H1 (cell line): ENCODE measurements at regions not wholly inside any gene's neighbourhood (a gene's known extent, or its start where the extent isn't known, plus 50 kb on each side); places are given as distances from the start of the nearest gene placed in this dataset.

Experiments
- CTCF ChIA-PET: fragments of 300-600 bp; sonication (Branson Sonifier 250); formaldehyde crosslinking; loops from one replicate; lab custom pipeline; 2021; ENCODE audit not compliant: partially characterized antibody; lab: Charles Lee
- POLR2A ChIA-PET: fragments of 300-600 bp; sonication (Branson Sonifier 250); formaldehyde crosslinking; loops from one replicate; lab custom pipeline; 2021; ENCODE audit warnings: inconsistent platforms; ENCODE audit not compliant: partially characterized antibody; lab: Charles Lee
- DNase-seq, 2 experiments: peaks; one replicate each; pipeline versions ENCODE4 v3.0.0 to v3.0.0-alpha.2; 2010 to 2022; ENCODE audit warnings: low spot score in 2 of 2, low read depth in 1 of 2, mixed read lengths in 1 of 2
- FAIRE-seq: peaks from 2 replicates; lab custom pipeline; 2011; peaks lifted over from hg19 to GRCh38; lab: Jason Lieb, UNC
- H2AFZ ChIP-seq: 2 replicates; pipeline ENCODE4 v1.8.1; 2012; ENCODE audit warnings: low read length, inconsistent platforms
- H2AK5ac ChIP-seq: 2 replicates; pipeline ENCODE4 v1.6.1; 2013; ENCODE audit warnings: low read depth, low read length
- H2BK120ac ChIP-seq: replicated peaks from 2 replicates; pipeline ENCODE3; 2013; ENCODE audit warnings: low read depth, low read length, inconsistent platforms
- H2BK12ac ChIP-seq: 2 replicates; pipeline ENCODE4 v1.6.1; 2013; ENCODE audit warnings: low read depth, low read length
- H2BK15ac ChIP-seq: 2 replicates; pipeline ENCODE4 v1.6.1; 2013; ENCODE audit warnings: low read length
- H2BK20ac ChIP-seq: 2 replicates; pipeline ENCODE4 v1.6.1; 2013; ENCODE audit warnings: low read length
- H2BK5ac ChIP-seq: 2 replicates; pipeline ENCODE4 v1.6.1; 2013; ENCODE audit warnings: low read depth, low read length
- H3K14ac ChIP-seq: 2 replicates; pipeline ENCODE4 v1.6.1; 2013; ENCODE audit warnings: inconsistent platforms; ENCODE audit not compliant: insufficient read length
- H3K18ac ChIP-seq: 2 replicates; pipeline ENCODE4 v1.6.1; 2013; ENCODE audit warnings: low read length; ENCODE audit errors: extremely low read depth
- H3K23ac ChIP-seq: 2 replicates; pipeline ENCODE4 v1.6.1; 2013; ENCODE audit warnings: inconsistent platforms; ENCODE audit not compliant: insufficient read length
- H3K23me2 ChIP-seq: 2 replicates; pipeline ENCODE4 v1.6.1; 2013; ENCODE audit warnings: low read depth, low read length
- H3K27ac ChIP-seq: 2 replicates; pipeline ENCODE4 v1.6.1; 2011; ENCODE audit warnings: low read depth, low read length, inconsistent platforms
- H3K27me3 ChIP-seq, 4 experiments: replicated peaks in 1 of 4; 1 replicate in 1 of 4; 2 replicates in 3 of 4; pipeline versions ENCODE4 v1.6.1 to v1.8.1; 2011 to 2013; ENCODE audit warnings: low read length in 3 of 4, mild to moderate bottlenecking in 3 of 4, inconsistent platforms in 2 of 4, mixed read lengths in 2 of 4, moderate library complexity in 1 of 4; ENCODE audit not compliant: control insufficient read depth in 3 of 4, insufficient read depth in 3 of 4; ENCODE audit errors: extremely low read depth in 1 of 4
- H3K36me3 ChIP-seq, 4 experiments: 2 replicates each; pipeline versions ENCODE4 v1.6.1 to v1.8.1; 2011 to 2013; ENCODE audit warnings: mild to moderate bottlenecking in 4 of 4, low read length in 3 of 4, moderate library complexity in 2 of 4, control low read depth in 1 of 4, inconsistent platforms in 1 of 4; ENCODE audit not compliant: insufficient read depth in 4 of 4, control insufficient read depth in 2 of 4
- H3K4ac ChIP-seq: replicated peaks from 2 replicates; pipeline ENCODE3; 2013; ENCODE audit warnings: low read length, low read depth, mixed read lengths, inconsistent platforms; ENCODE audit not compliant: insufficient read length
- H3K4me1 ChIP-seq, 4 experiments: replicated peaks in 1 of 4; 1 replicate in 1 of 4; 2 replicates in 3 of 4; pipeline versions ENCODE4 v1.6.1 to v1.8.1; 2011 to 2013; ENCODE audit warnings: low read length in 3 of 4, inconsistent platforms in 2 of 4, mixed read lengths in 1 of 4; ENCODE audit not compliant: insufficient read depth in 4 of 4, control insufficient read depth in 3 of 4
- H3K4me2 ChIP-seq, 2 experiments: 2 replicates each; pipeline versions ENCODE4 v1.6.1 to v1.8.1; 2011 to 2013; ENCODE audit warnings: low read depth in 2 of 2, low read length in 2 of 2, control low read depth in 1 of 2, inconsistent platforms in 1 of 2, mild to moderate bottlenecking in 1 of 2; ENCODE audit not compliant: insufficient read depth in 1 of 2
- H3K4me3 ChIP-seq, 4 experiments: fragments of 200-600, 300-600 bp in 1 of 4; sonication (generic), shearing (Covaris generic), sonication (Bioruptor Twin) in 1 of 4; 2 replicates each; pipeline versions ENCODE4 v1.5.1 to v1.8.1; 2011 to 2016; ENCODE audit warnings: low read length in 4 of 4, low read depth in 3 of 4, control low read depth in 2 of 4, inconsistent platforms in 2 of 4, mild to moderate bottlenecking in 2 of 4, mixed read lengths in 1 of 4, moderate library complexity in 1 of 4; ENCODE audit not compliant: insufficient read depth in 2 of 4; ENCODE audit errors: extremely low read depth in 1 of 4
- H3K56ac ChIP-seq: replicated peaks from 2 replicates; pipeline ENCODE3; 2013; ENCODE audit warnings: low read depth, mild to moderate bottlenecking, mixed read lengths, low read length, inconsistent platforms; ENCODE audit not compliant: insufficient read length
- H3K79me1 ChIP-seq: 2 replicates; pipeline ENCODE4 v1.6.1; 2013; ENCODE audit warnings: low read depth, low read length, control low read depth
- H3K79me2 ChIP-seq, 2 experiments: 2 replicates each; pipeline versions ENCODE4 v1.6.1 to v1.8.1; 2012 to 2013; ENCODE audit warnings: low read length in 2 of 2, mild to moderate bottlenecking in 2 of 2, inconsistent platforms in 1 of 2; ENCODE audit not compliant: insufficient read depth in 2 of 2, control insufficient read depth in 1 of 2
- H3K9ac ChIP-seq, 4 experiments: replicated peaks in 1 of 4; 1 replicate in 1 of 4; 2 replicates in 3 of 4; pipeline versions ENCODE4 v1.6.1 to v1.8.1; 2011 to 2013; ENCODE audit warnings: low read depth in 3 of 4, low read length in 3 of 4, control low read depth in 2 of 4, mild to moderate bottlenecking in 2 of 4, moderate library complexity in 2 of 4, inconsistent platforms in 1 of 4; ENCODE audit errors: extremely low read depth in 1 of 4
- H3K9me3 ChIP-seq, 2 experiments: 2 replicates each; pipeline versions ENCODE4 v1.6.1 to v1.8.1; 2012 to 2013; ENCODE audit warnings: mild to moderate bottlenecking in 2 of 2, moderate library complexity in 2 of 2, control low read depth in 1 of 2, inconsistent platforms in 1 of 2, low read depth in 1 of 2, low read length in 1 of 2, mixed read lengths in 1 of 2; ENCODE audit not compliant: insufficient read depth in 2 of 2
- H4K20me1 ChIP-seq, 2 experiments: replicated peaks in 1 of 2; 2 replicates each; pipeline versions ENCODE3 to v1.8.1; 2011 to 2013; ENCODE audit warnings: inconsistent platforms in 2 of 2, low read length in 2 of 2, mild to moderate bottlenecking in 1 of 2; ENCODE audit not compliant: insufficient read depth in 2 of 2, control insufficient read depth in 1 of 2
- H4K5ac ChIP-seq: 2 replicates; pipeline ENCODE4 v1.6.1; 2013; ENCODE audit warnings: low read length, low read depth, mixed read lengths, inconsistent platforms; ENCODE audit not compliant: insufficient read length
- H4K8ac ChIP-seq: 2 replicates; pipeline ENCODE4 v1.8.0; 2013; ENCODE audit warnings: mild to moderate bottlenecking, moderate library complexity, low read length, inconsistent platforms; ENCODE audit not compliant: insufficient read depth; ENCODE audit errors: extremely low read depth
- H4K91ac ChIP-seq: replicated peaks from 2 replicates; pipeline ENCODE3; 2013; ENCODE audit warnings: low read length, mixed read lengths, inconsistent platforms; ENCODE audit not compliant: insufficient read length
- CEBPB ChIP-seq: IDR thresholded peaks from 2 replicates; pipeline ENCODE4 v1.6.1; 2012; ENCODE audit warnings: low read depth, low read length
- CHD1 ChIP-seq: IDR thresholded peaks from 2 replicates; pipeline ENCODE4 v1.6.1; 2012; ENCODE audit warnings: low read depth, low read length, improper control_type of control experiment
- CTBP2 ChIP-seq: IDR thresholded peaks from 2 replicates; pipeline ENCODE4 v1.7.0; 2011; ENCODE audit warnings: borderline replicate concordance, mild to moderate bottlenecking, moderate library complexity, mixed read lengths, low read length; ENCODE audit not compliant: insufficient read depth, insufficient read length
- EGR1 ChIP-seq: IDR thresholded peaks from 2 replicates; pipeline ENCODE4 v1.6.1; 2011; ENCODE audit warnings: low read depth, low read length, borderline replicate concordance
- EZH2 ChIP-seq: fragments of 200-600 bp; sonication (generic); IDR thresholded peaks from 2 replicates; pipeline ENCODE4 v1.7.1; 2012; ENCODE audit warnings: low read depth, mild to moderate bottlenecking, moderate library complexity, low read length, inconsistent platforms; ENCODE audit not compliant: severe bottlenecking
- GABPA ChIP-seq: IDR thresholded peaks from 2 replicates; pipeline ENCODE4 v1.6.1; 2011; ENCODE audit warnings: mild to moderate bottlenecking, low read length, moderate library complexity, borderline replicate concordance; ENCODE audit not compliant: insufficient read depth
- RAD21 ChIP-seq, 2 experiments: IDR thresholded peaks in 1 of 2; conservative IDR thresholded peaks in 1 of 2; 2 replicates each; pipeline ENCODE4 v1.6.1; 2011; ENCODE audit warnings: low read depth in 2 of 2, low read length in 2 of 2, improper control_type of control experiment in 1 of 2, inconsistent platforms in 1 of 2, mild to moderate bottlenecking in 1 of 2, moderate library complexity in 1 of 2
- SIX5 ChIP-seq: IDR thresholded peaks from 2 replicates; pipeline ENCODE4 v1.6.1; 2011; ENCODE audit warnings: mild to moderate bottlenecking, low read depth, low read length
- SUZ12 ChIP-seq: fragments of 200-600 bp; sonication (generic); IDR thresholded peaks from 2 replicates; pipeline ENCODE4 v1.6.1; 2012; ENCODE audit warnings: mild to moderate bottlenecking, inconsistent platforms, low read length, moderate library complexity, mixed read lengths
- YY1 ChIP-seq: IDR thresholded peaks from 2 replicates; pipeline ENCODE4 v1.6.1; 2011; ENCODE audit warnings: low read depth, mild to moderate bottlenecking, low read length
- WGBS, 2 experiments: shearing (Covaris generic) in 1 of 2; methylation state at CpG; one replicate each; pipeline versions ENCODE4 v1.1.6 to v1.1.7; 2013 to 2015; ENCODE audit warnings: low lambda C conversion rate in 2 of 2, mixed read lengths in 2 of 2, inconsistent platforms in 1 of 2, low coverage in 1 of 2, missing lambda C conversion rate in 1 of 2; ENCODE audit not compliant: insufficient replicate concordance in 2 of 2, insufficient coverage in 1 of 2, insufficient read length in 1 of 2; ENCODE audit errors: extremely low coverage in 1 of 2, missing lambda C conversion rate in 1 of 2; 5-methylcytosine and 5-hydroxymethylcytosine counted together

DNA sequence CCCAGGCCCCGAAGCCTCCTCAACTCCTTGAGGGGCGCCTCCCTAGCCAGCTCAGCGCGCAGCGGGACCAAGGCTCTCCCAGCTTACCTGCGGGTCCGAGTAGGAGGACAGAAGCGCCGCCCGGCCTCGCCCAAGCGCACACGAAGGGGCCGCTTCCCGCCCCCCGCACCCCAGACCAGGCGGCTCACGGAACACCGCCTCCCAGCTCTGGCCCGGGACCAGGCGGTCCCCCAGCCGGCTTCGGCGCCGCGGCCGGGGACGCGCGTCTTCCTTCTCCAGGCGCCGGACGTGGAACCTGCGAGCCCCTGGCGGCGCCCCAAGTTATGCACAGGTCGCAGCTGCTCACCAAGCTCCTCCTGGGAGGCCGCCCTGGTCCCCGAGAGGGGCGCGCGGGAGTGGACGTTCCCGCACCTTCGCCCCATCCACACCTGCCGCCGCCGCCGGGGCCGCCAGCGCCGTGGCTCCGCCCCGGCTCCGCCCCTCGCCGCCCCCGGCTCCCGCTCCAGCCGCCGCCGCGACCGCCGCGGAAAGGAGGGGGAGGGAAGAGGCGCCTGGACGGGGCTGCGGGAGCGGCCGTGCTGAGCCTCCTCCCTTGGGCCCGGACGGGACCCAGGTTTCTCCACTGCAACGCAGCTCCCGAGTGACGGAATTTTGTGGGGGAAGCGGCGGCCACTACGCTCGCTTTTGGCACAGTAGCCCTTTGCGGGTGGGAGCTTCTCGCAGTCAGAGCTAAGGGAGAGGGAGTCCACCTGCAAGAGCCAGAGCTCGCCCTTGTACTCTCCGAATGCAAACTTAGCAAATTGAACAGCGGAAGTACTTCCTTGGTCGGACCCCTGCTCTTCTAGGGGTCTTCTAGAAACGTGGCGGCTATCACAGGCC, 77.5 kb upstream of the IFNE start:
- Histone ChIP-seq H3K79me2 (peaks cover 0 to 17% of the 10 kb centered on the region in 2 experiments; a peak in 2 of 4 replicates), H3K9me3 (no peaks in the 10 kb centered on the region), H3K23ac (no peak overlapping the region), H3K79me1 (no peaks in the 10 kb centered on the region), H4K5ac (peak overlapping the region; percentile 52), H2BK5ac (peak overlapping the region; percentile 40; the same call in 1 of the 2 replicates), H3K23me2 (peaks cover 13% of the 10 kb centered on the region), H3K56ac (peak overlapping the region; percentile 86), H3K4ac (no peak overlapping the region), H3K36me3 (no peaks in the 10 kb centered on the region), H3K4me3 (peak overlapping the region; percentile 46 to 90 (median 84)), H3K4me2 (peak overlapping the region; percentile 61 to 78), H4K8ac (peak overlapping the region; percentile 62), H2BK12ac (no peak overlapping the region), H4K20me1 (no peaks in the 10 kb centered on the region), H3K9ac (peak overlapping the region; percentile 14 to 69 (median 52); a peak in 4 of 7 replicates), H4K91ac (peak overlapping the region; percentile 2), H2BK20ac (no peak overlapping the region), H3K4me1 (peaks cover 0 to 8% (median 1%) of the 10 kb centered on the region in 4 experiments; a peak in 2 of 7 replicates), H2BK15ac (no peak overlapping the region), H3K27me3 (peaks cover 0 to 20% (median 9%) of the 10 kb centered on the region in 4 experiments; a peak in 3 of 7 replicates), H2BK120ac (no peak overlapping the region), H3K18ac (peak overlapping the region; percentile 94), H2AFZ (peak overlapping the region; percentile 90), H3K14ac (no peak overlapping the region), H2AK5ac (no peak overlapping the region), H3K27ac (no peak overlapping the region)
- DNase-seq: peak in 1 of 2 experiments; percentile 79
- POLR2A ChIA-PET: interaction anchor here (0.8 to 1.5 kb wide), 5 partner anchors 8 to 40 kb away, joined by 3 to 8 read pairs (median 4); no protein-coding TSS in a partner anchor
- CTCF ChIA-PET: interaction anchor here (0.6 to 2.1 kb wide), 10 partner anchors 16 to 449 kb away, joined by 3 to 9 read pairs (median 3); partner anchors contain the start of gene CDKN2B
- 3% methylated on average over 21 of the region's 88 CpGs; no CpG with 5 or more reads in 1 of the 2 experiments for WGBS, 2 experiments
- FAIRE-seq: no peak
- TF ChIP-seq SIX5 (no peak), EGR1 (0 out of 2 replicates have a peak, but pooled peaks have one; percentile 26), CEBPB (no peak), GABPA (0 out of 2 replicates have a peak, but pooled peaks have one; percentile 25), CTBP2 (no peak), RAD21 (IDR thresholded peaks at IDR 0.05 in 1 of 2, conservative IDR thresholded peaks at IDR 0.05 in 1 of 2; ENCODE audit: low read depth in 2 of 2, low read length in 2 of 2) (peak; percentile 23 to 41; a peak in 3 of 4 replicates), SUZ12 (no peak), CHD1 (no peak), EZH2 (peak; percentile 51), YY1 (0 out of 2 replicates have a peak, but pooled peaks have one; percentile 6)
